ENCODE measurements at regions not wholly inside any gene's neighbourhood (a gene's known extent, or its start where the extent isn't known, plus 50 kb on each side); places are given as distances from the start of the nearest gene placed in this dataset.

DNA sequence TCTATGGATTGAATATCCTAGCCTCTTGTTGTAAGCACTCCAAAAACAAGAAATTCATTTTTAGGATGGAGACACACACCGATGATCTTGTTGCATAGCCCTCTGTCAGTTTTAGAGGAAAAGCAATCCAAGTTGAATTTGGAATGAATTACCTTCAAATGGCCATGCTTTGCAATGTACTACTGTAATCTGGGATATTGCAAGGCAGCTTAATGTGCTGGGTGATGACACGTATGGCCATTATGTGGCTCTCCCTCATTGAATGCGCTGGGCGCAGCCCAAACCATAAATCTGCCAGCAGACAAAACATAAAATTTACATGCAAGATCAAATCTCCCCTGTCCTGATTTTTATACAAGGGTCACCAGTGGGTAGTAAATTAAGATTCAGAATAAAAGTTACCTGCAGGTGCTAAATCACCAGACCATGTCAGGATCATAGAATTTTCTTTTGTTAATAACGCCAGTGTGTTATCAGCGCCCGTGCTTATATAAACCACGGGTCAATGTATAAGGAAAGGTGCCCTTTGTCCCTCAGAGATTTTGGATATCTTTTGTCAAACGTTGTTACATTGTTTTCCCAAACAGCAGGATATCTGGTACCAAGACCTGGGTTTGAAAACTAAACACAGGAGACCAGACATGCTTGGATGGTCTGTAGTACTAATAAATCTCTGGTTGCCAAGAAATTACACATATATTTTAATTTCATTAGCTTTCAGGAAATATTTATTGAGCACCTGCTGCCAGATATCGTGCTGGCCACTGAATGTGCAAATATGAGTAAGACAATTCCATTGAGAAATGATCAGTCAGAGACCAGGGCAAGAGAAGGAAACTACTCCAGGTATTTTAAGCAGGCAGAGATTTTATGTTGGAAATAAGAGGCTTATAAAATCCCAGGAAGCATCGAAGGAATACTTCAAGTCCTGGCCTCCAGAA is 237.1 kb downstream of the EBLN2 start:
- DNase-seq: no peak

DNA sequence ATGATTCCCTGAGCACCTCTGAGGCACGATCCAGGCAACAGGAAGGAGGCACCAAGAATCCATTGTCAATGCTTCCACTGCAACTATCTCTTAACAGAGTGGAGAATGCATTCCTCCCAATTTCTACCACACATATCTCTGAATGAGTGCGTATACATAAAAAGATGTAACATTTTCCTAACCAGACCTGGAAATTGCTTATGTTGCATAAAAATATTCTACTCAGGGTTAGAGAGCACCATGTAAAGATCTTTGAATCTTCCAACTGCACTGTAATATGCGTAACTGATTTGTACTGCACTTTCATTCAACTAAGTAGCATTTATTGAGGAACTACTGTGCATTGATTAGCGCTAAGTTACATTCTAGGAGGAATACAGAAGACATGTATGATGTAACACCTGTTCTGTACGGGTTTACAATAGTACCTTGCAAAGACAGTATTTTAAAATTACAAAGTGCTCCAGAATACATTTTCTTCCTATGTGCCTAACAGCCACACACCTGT is 237.8 kb downstream of the EBLN2 start:
- DNase-seq: no peak

DNA sequence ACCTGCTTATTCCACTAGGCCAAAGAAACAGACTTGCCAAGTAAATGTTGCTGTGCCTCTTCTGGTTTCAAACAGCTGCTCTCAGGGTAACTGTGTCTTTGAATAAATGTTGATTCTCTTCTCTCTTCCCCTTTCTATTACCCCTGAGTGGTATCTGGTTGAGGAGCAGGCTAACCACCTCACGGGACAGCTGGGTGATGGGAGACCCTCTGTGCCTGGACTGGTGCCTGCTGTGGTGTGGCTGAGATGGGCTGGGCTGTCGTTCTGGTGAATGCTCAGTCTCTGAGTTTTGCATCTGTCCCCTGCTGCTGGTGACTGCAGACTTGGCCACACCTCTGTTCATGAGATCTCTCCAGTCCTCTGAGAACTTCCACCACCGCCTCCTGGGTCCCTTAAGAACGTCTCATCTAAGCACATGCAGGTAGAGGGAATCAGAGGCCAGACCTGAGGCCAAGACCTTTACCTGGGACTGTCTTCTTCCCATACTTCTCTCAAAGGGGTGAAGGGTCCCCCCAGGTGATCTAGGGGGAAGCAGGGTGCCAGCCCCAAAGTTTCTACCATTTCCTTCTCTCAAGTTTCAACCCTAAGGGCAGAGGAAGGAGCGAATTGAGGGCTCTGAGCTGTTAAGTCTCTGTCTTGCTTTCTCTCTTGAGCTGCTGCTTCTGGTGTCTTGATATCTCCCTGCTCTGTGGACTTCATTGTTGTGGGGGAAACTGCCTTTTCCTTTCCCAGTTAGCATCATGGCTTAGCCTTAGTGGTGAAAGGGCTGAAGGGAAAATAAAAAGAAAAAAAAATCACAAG is 252.9 kb downstream of the EBLN2 start:
- no peak for DNase-seq

DNA sequence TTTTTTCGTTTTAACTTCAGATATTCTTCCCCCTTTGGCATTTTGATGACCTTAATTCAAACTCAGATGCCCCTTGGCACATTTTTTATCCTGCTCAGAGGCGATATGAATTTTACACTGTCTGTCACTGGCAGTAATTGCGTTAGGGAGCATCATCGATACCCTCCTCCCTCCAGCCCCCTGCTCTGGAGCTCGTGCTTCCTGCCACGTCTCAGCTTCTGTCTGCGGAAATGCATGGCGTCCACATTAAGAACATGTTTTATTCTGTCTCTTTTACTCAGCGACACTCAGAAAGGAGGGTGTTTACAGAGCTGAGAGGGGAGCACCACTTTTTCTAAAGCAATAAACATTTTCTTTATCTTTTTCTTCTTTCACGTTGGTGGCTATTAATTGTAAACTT is 254.2 kb downstream of the EBLN2 start:
- no peak for DNase-seq

DNA sequence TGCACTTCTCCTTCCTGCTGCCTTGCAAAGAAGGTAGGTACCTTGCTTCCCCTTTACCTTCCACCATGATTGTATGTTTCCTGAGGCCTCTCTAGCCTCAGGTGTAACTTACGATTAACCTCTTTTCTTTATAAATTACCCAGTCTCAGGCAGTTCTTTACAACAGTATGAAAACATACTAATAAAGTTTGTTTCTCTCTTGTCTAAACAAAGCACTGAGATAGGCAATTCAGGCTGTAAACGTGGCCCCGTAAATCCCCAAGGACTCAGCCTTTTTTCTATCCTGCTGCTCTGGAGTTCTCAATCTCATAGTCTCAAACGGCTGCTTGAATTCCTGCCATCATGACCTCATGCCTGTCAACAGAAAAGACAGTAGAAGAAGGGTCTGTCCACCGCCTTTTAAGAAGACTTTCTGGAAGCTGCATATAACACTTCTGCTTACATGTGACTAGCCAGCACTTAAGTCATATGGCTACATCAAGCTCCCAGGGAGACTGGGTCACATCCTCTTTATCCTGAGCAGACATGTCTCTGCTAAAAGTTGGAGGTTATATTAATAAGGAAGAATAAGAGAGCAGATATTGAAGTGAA is 257.8 kb downstream of the EBLN2 start:
- no peak for DNase-seq

DNA sequence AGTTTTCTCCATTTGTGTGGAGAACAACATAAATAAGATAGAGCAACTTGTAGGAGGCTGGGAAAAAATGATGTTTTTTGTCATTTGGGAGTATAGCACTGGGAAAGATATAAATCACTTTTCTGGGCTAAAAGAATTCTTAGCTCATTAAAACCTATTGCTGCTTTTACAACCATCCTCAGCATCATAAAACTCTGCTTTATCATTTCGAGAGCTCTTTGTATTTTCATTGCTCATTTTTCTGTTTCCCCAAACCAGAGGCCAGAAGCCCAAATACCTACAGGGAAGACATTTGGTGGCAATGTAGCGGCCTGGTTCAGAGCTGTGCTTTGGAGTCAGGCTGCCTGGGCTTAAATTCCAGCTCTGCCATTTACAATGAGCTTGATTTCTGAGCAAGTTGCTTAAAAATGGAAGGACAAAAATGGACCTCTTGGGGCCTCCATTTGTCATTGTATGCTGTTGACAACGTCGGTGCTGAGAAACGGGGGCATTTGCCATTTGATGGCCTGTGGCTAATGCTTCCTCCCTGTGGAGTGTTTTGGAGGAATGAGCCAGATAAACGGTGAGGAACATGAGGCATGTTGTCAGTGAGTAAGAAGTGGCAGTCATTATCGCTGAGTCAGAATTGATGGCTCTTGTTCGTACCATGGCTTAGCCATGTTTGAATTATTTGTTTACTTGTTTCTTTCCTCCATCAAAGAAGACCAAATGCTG is 260.0 kb downstream of the EBLN2 start:
- no peak for DNase-seq

DNA sequence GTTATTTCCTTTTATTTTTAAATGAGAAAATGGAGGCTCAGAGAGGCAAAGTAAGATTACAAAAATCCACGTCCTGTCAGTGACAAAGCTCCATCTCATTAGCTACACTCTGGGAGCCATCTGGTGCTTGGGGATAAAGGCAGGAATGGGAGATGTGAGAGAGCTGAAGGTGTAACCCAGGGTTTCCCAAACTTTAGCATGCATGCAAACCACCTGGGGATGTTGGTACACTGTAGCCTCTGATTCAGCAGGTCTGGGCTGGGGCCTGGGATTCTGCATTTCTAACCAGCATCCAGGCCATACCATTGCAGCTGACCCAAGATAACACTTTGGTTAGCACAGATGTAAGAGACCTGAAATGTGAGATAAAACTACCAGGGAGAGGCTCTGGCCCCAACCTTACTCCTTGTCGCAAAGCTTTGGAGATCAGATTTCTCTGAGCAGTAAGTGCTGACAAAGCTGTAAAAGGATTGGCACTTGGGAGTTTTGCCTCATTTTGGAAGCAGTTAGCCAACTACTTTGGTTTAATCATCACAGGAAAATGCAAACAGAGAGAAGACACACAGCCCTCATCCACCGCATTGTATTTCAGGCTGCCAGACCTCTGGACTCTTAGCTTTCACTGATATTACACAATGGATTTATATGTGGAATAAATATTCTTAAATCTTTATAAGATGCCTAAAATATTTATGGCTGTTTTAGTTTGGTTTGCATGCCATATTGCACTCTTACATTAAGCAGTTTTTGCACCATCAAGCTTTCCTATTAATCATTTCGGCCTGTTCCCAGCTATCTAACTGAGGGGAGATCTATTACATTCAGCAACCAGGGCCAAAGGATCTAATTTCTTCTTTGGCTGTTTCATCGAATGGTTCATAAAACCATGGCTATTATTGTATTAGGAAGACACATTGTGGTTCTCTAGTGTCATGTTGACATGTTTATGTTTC is 263.0 kb downstream of the EBLN2 start:
- no peak for DNase-seq

DNA sequence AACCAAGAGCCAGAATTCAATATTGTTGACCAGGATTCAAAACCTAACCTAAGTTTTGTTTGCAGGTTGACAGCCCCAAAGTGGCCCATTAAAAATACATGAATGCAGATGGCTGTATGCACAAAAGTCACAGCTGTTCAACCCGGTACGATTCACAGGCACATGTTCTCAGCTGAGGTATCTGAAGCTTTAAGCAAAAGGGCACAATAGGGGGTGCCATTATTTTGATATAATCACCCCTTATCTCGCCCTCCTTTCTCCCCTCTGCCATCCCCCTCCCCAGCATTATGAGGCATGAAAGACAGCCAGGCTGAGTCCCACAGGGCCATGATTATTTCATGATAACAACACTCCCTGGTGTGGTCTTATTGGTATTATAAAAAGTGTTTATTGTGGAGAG is 264.9 kb downstream of the EBLN2 start:
- no peak for DNase-seq

DNA sequence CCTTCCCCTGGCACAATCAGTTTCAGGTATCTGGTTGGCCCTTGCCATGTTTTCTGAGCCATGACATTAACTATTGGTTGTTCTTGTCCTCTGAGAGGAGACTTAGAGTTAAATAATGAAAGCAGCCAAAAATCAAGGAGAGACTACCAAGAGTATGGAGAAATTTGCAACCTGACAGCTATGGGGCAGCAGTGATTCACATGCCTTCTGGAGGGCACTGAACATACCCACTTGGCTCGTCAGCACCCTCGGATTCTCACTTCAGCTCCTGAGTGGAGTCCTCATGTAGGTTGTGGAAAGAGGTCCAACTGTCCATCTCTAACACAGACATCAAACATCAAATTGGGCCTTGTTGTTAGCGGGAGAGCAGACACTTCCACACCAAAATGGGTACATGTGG is 265.6 kb downstream of the EBLN2 start:
- DNase-seq: no peak
